ENCODE measurements at regions not wholly inside any gene's neighbourhood (a gene's known extent, or its start where the extent isn't known, plus 50 kb on each side); places are given as distances from the start of the nearest gene placed in this dataset.
A peak's percentile ranks its signal among the peaks of the same experiment; 100 is the strongest.
"Not testable (repeated sequence)": the region's sequence is repeated elsewhere in the genome, so short reads cannot be mapped to it uniquely, and the experiment has no call there.

GRCh38 chr3:66831931-66832330, 166.2 kb upstream of the KBTBD8 start:
- H3K27ac ChIP-seq = no peak overlapping the region
- TF ChIP-seq ZFX (IDR thresholded peaks at IDR 0.05; ENCODE audit: borderline replicate concordance) (no peak), CTCF (IDR thresholded peaks at IDR 0.05) (no peak)

- no peak for TF ChIP-seq ZFX (IDR thresholded peaks at IDR 0.05; ENCODE audit: borderline replicate concordance)
- TF ChIP-seq CTCF (IDR thresholded peaks at IDR 0.05) = peak; percentile 40
- H3K27ac ChIP-seq = no peak overlapping the region
Observed at GRCh38 chr3:66836363-66837152, 161.5 kb upstream of the KBTBD8 start.

- TF ChIP-seq ZFX (IDR thresholded peaks at IDR 0.05; ENCODE audit: borderline replicate concordance) = no peak
- TF ChIP-seq CTCF (IDR thresholded peaks at IDR 0.05) = no peak
- no peak overlapping the region for H3K27ac ChIP-seq
Observed at GRCh38 chr3:66838704-66839103, 159.4 kb upstream of the KBTBD8 start.

- no peak overlapping the region for H3K27ac ChIP-seq
- TF ChIP-seq ZFX (IDR thresholded peaks at IDR 0.05; ENCODE audit: borderline replicate concordance) = no peak
Observed at GRCh38 chr3:66839508-66839907, 158.6 kb upstream of the KBTBD8 start.

- H3K27ac ChIP-seq = not testable (repeated sequence)
Observed at GRCh38 chr3:66842761-66843464, 155.2 kb upstream of the KBTBD8 start.

- no peak overlapping the region for H3K27ac ChIP-seq
- TF ChIP-seq CTCF (IDR thresholded peaks at IDR 0.05) (no peak), ZFX (IDR thresholded peaks at IDR 0.05; ENCODE audit: borderline replicate concordance) (no peak)
Observed at GRCh38 chr3:66851894-66852613, 146.1 kb upstream of the KBTBD8 start.

- no peak overlapping the region for H3K27ac ChIP-seq
- TF ChIP-seq ZFX (IDR thresholded peaks at IDR 0.05; ENCODE audit: borderline replicate concordance) (no peak), CTCF (IDR thresholded peaks at IDR 0.05) (no peak)
Observed at GRCh38 chr3:66854601-66855151, 143.4 kb upstream of the KBTBD8 start.

GRCh38 chr3:66856533-66856932, 141.6 kb upstream of the KBTBD8 start:
- TF ChIP-seq ZFX (IDR thresholded peaks at IDR 0.05; ENCODE audit: borderline replicate concordance) (no peak), CTCF (IDR thresholded peaks at IDR 0.05) (no peak)
- H3K27ac ChIP-seq = no peak overlapping the region
